Right lobe of liver (tissue), 4 donors: ENCODE measurements at regions not wholly inside any gene's neighbourhood (a gene's known extent, or its start where the extent isn't known, plus 50 kb on each side); places are given as distances from the start of the nearest gene placed in this dataset.

Experiments used
- POLR2A ChIP-seq: fragments of 450-650 bp; IDR thresholded peaks from one replicate; pipeline ENCODE4 v1.6.1; 2017; ENCODE audit warnings: antibody characterized with exemption, mild to moderate bottlenecking
- TF ChIP-seq, protein P1 (sequence below), 4 donors: fragments of 200-600 bp in 3 of 4; fragments of 450-650 bp in 1 of 4; IDR thresholded peaks; one replicate each; pipeline versions ENCODE4 v1.5.1 to v1.8.0; 2016 to 2022; ENCODE audit warnings: antibody characterized with exemption in 4 of 4, mild to moderate bottlenecking in 2 of 4
- donor health status: DM: no; HTN: no; CAD: no.
- donor health status: DM: no; HTN: no; CAD: no.
- donor health status: DM: no; HTN: yes; CAD: no.

DNA sequence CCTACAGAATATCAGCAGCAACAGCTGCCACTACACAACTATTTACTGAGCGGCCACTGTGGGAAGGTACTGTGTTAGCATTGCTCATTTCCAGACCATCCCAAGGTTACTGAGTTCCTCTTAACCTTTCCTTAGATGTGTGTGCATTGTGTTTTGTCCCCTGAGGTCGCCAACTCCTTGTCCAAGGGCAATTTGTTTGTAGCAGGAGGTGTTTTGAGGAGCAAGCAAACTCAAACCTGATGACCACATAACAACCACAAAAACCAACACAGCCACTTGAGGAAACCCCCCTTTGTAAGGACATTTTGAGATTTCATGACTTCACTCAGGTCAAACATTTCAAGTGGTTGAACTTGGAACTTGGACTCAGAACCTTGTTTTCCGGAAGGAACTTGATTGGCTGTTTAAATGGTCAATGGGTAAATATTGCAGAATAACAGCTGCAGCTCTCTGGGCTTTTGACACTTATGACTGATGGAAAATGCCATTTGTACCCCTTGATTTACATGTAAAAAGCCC, 122.3 kb downstream of the MID1IP1 start:
- TF ChIP-seq, protein P1, sequence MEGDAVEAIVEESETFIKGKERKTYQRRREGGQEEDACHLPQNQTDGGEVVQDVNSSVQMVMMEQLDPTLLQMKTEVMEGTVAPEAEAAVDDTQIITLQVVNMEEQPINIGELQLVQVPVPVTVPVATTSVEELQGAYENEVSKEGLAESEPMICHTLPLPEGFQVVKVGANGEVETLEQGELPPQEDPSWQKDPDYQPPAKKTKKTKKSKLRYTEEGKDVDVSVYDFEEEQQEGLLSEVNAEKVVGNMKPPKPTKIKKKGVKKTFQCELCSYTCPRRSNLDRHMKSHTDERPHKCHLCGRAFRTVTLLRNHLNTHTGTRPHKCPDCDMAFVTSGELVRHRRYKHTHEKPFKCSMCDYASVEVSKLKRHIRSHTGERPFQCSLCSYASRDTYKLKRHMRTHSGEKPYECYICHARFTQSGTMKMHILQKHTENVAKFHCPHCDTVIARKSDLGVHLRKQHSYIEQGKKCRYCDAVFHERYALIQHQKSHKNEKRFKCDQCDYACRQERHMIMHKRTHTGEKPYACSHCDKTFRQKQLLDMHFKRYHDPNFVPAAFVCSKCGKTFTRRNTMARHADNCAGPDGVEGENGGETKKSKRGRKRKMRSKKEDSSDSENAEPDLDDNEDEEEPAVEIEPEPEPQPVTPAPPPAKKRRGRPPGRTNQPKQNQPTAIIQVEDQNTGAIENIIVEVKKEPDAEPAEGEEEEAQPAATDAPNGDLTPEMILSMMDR (IDR thresholded peaks at IDR 0.05): no peak
- TF ChIP-seq POLR2A: no peak
